Epithelial cell of esophagus (primary cell): ENCODE measurements at regions not wholly inside any gene's neighbourhood (a gene's known extent, or its start where the extent isn't known, plus 50 kb on each side); places are given as distances from the start of the nearest gene placed in this dataset.

Experiments
- DNase-seq: peaks from one replicate; pipeline ENCODE4 v3.0.0; 2010; ENCODE audit warnings: low read depth
- H3K4me3 ChIP-seq: 2 replicates; pipeline ENCODE4 v1.5.1; 2011; ENCODE audit warnings: mild to moderate bottlenecking, low read length, control low read depth
- CTCF ChIP-seq: IDR thresholded peaks from 2 replicates; pipeline ENCODE4 v1.5.1; 2011; ENCODE audit warnings: low read depth, mild to moderate bottlenecking, low read length, control low read depth, inconsistent platforms; ENCODE audit not compliant: insufficient read depth; ENCODE audit errors: missing control alignments

GRCh38 chr3:181629711-181630110, 82.0 kb upstream of the SOX2 start:
- no peak overlapping the region for H3K4me3 ChIP-seq
- no peak for TF ChIP-seq CTCF
- DNase-seq, result no peak

GRCh38 chr3:181629029-181629428, 82.7 kb upstream of the SOX2 start:
- no peak for TF ChIP-seq CTCF
- peak; percentile 89 for DNase-seq
- H3K4me3 ChIP-seq, result no peak overlapping the region

GRCh38 chr3:181628384-181628783, 83.3 kb upstream of the SOX2 start:
- no peak for TF ChIP-seq CTCF
- H3K4me3 ChIP-seq, result no peak overlapping the region

GRCh38 chr3:181626036-181626435, 85.7 kb upstream of the SOX2 start:
- TF ChIP-seq CTCF, result no peak
- DNase-seq, result no peak
- no peak overlapping the region for H3K4me3 ChIP-seq

More at GRCh38 chr3:181628384-181628783, 83.3 kb upstream of the SOX2 start:
- DNase-seq, result no peak

GRCh38 chr3:181623924-181624694, 87.6 kb upstream of the SOX2 start:
- DNase-seq, result peak; percentile 81
- TF ChIP-seq CTCF, result no peak
- H3K4me3 ChIP-seq, result no peak overlapping the region

GRCh38 chr3:181622365-181622764, 89.4 kb upstream of the SOX2 start:
- TF ChIP-seq CTCF, result no peak

GRCh38 chr3:181619897-181620296, 91.8 kb upstream of the SOX2 start:
- H3K4me3 ChIP-seq, result no peak overlapping the region
- TF ChIP-seq CTCF, result no peak
- no peak for DNase-seq

More at GRCh38 chr3:181622365-181622764, 89.4 kb upstream of the SOX2 start:
- H3K4me3 ChIP-seq, result no peak overlapping the region
- DNase-seq, result peak; percentile 86
